GM12878 (cell line): ENCODE measurements at regions not wholly inside any gene's neighbourhood (a gene's known extent, or its start where the extent isn't known, plus 50 kb on each side); places are given as distances from the start of the nearest gene placed in this dataset.

ENCODE experiments used
- ATAC-seq: fragments of 200-7000 bp; cut with Tn5 transposase; 3 replicates; pipeline ENCODE4 v1.9.1; 2020; ENCODE audit warnings: mild to moderate bottlenecking, moderate library complexity
- BruUV-seq: library from RNA; stranded (reverse); fragments of 400-500 nt; replicated peaks from 2 replicates; lab custom pipeline; 2021; lab: Mats Ljungman, UMichigan
- CTCF ChIA-PET: fragments of 300-600 bp; sonication (Branson Sonifier 250); formaldehyde crosslinking; extraction: SDS; loops from one replicate; lab custom pipeline; 2021; ENCODE audit warnings: inconsistent platforms; lab: Yijun Ruan, JAX
- POLR2A ChIA-PET: fragments of 350-600 bp; formaldehyde crosslinking; extraction: SDS; loops from one replicate; lab custom pipeline; 2021; ENCODE audit warnings: inconsistent platforms; lab: Charles Lee
- RAD21 ChIA-PET: fragments of 300-600 bp; sonication (Branson Sonifier 250); formaldehyde crosslinking; loops from one replicate; lab custom pipeline; 2023; ENCODE audit warnings: antibody characterized with exemption; ENCODE audit not compliant: unreplicated experiment; lab: Charles Lee
- SMC1A ChIA-PET: fragments of 300-600 bp; sonication (Branson Sonifier 250); formaldehyde crosslinking; loops from one replicate; lab custom pipeline; 2023; ENCODE audit not compliant: unreplicated experiment, uncharacterized antibody; lab: Charles Lee
- DNase-seq: peaks from one replicate; pipeline ENCODE4 v3.0.0-alpha.2; 2011; ENCODE audit warnings: low read depth, low spot score
- FAIRE-seq: peaks from 3 replicates; lab custom pipeline; 2011; peaks lifted over from hg19 to GRCh38; lab: Jason Lieb, UNC
- H2AFZ ChIP-seq: 2 replicates; pipeline ENCODE4 v1.6.0; 2011; ENCODE audit warnings: low read depth, low read length, control low read depth; ENCODE audit not compliant: control insufficient read depth
- H3K27ac ChIP-seq: 2 replicates; pipeline ENCODE4 v1.5.1; 2011; ENCODE audit warnings: control low read depth; ENCODE audit not compliant: control insufficient read depth, insufficient read depth
- H3K27me3 ChIP-seq, 2 experiments: replicated peaks in 1 of 2; 2 replicates each; pipeline versions ENCODE4 v1.6.0 to v1.6.1; 2011; ENCODE audit warnings: low read length in 1 of 2; ENCODE audit not compliant: control insufficient read depth in 2 of 2, insufficient read depth in 2 of 2
- H3K36me3 ChIP-seq, 2 experiments: 2 replicates each; pipeline ENCODE4 v1.5.1; 2011; ENCODE audit warnings: low read length in 1 of 2; ENCODE audit not compliant: control insufficient read depth in 2 of 2, insufficient read depth in 2 of 2
- H3K4me1 ChIP-seq: 2 replicates; pipeline ENCODE4 v1.6.1; 2011; ENCODE audit warnings: mild to moderate bottlenecking, low read length, moderate library complexity, mixed read lengths; ENCODE audit not compliant: control insufficient read depth, insufficient read depth
- H3K4me2 ChIP-seq: 2 replicates; pipeline ENCODE4 v1.6.0; 2011; ENCODE audit warnings: control low read depth; ENCODE audit not compliant: control insufficient read depth, insufficient read depth
- H3K4me3 ChIP-seq: fragments of 200-600 bp; sonication (generic); 2 replicates; pipeline ENCODE4 v1.5.1; 2016
- H3K79me2 ChIP-seq: 2 replicates; pipeline ENCODE4 v1.6.0; 2011; ENCODE audit warnings: low read length; ENCODE audit not compliant: control insufficient read depth, insufficient read depth
- H3K9ac ChIP-seq: 2 replicates; pipeline ENCODE4 v1.8.0; 2011; ENCODE audit warnings: low read length, control low read depth, mixed read lengths; ENCODE audit not compliant: control insufficient read depth, insufficient read depth
- H3K9me3 ChIP-seq: replicated peaks from 3 replicates; pipeline ENCODE4 v1.5.1; 2011; ENCODE audit warnings: mild to moderate bottlenecking, low read length; ENCODE audit not compliant: control insufficient read depth, insufficient read depth
- H4K20me1 ChIP-seq: 2 replicates; pipeline ENCODE4 v1.6.0; 2011; ENCODE audit not compliant: control insufficient read depth, insufficient read depth
- EZH2 ChIP-seq: IDR thresholded peaks from 2 replicates; pipeline ENCODE4 v1.6.1; 2012; ENCODE audit warnings: low read depth, mild to moderate bottlenecking, control low read depth, inconsistent platforms, low read length, borderline replicate concordance; ENCODE audit not compliant: control insufficient read depth
- GATAD2B ChIP-seq: fragments of 450-650 bp; conservative IDR thresholded peaks from 2 replicates; pipeline ENCODE4 v1.6.1; 2017; ENCODE audit warnings: low read depth, mild to moderate bottlenecking, moderate library complexity
- HDAC2 ChIP-seq: fragments of 200-600 bp; sonication (generic); IDR thresholded peaks from 2 replicates; pipeline ENCODE4 v1.6.1; 2017
- MEF2B ChIP-seq: fragments of 450-650 bp; IDR thresholded peaks from 2 replicates; pipeline ENCODE4 v1.6.1; 2018; ENCODE audit warnings: mild to moderate bottlenecking, moderate library complexity; ENCODE audit not compliant: partially characterized antibody, poor library complexity, severe bottlenecking
- MTA2 ChIP-seq: fragments of 450-650 bp; IDR thresholded peaks from 2 replicates; pipeline ENCODE4 v1.6.1; 2016; ENCODE audit warnings: low read depth, mild to moderate bottlenecking, moderate library complexity
- NR2C1 ChIP-seq: fragments of 450-650 bp; IDR thresholded peaks from 2 replicates; pipeline ENCODE4 v1.6.1; 2017; ENCODE audit warnings: antibody characterized with exemption, mild to moderate bottlenecking, moderate library complexity
- PAX8 ChIP-seq: fragments of 450-650 bp; IDR thresholded peaks from 2 replicates; pipeline ENCODE4 v1.6.1; 2017; ENCODE audit warnings: mild to moderate bottlenecking, moderate library complexity
- TAF1 ChIP-seq: IDR thresholded peaks from 2 replicates; pipeline ENCODE4 v1.6.1; 2011; ENCODE audit warnings: mild to moderate bottlenecking, low read depth, low read length, borderline replicate concordance
- TBL1XR1 ChIP-seq: IDR thresholded peaks from 2 replicates; pipeline ENCODE4 v1.6.1; 2012; ENCODE audit warnings: low read depth, low read length, improper control_type of control experiment
- ZNF217 ChIP-seq: fragments of 450-650 bp; IDR thresholded peaks from 2 replicates; pipeline ENCODE4 v1.6.1; 2017; ENCODE audit warnings: antibody characterized with exemption, mild to moderate bottlenecking
- WGBS: methylation state at CpG from one replicate; pipeline ENCODE4 v1.1.6; 2016; ENCODE audit warnings: low lambda C conversion rate; ENCODE audit not compliant: insufficient replicate concordance, insufficient coverage; ENCODE audit errors: missing lambda C conversion rate; 5-methylcytosine and 5-hydroxymethylcytosine counted together
- in situ Hi-C: fragments of 300-500 bp; cut with MboI; formaldehyde crosslinking; loops from 9 replicates; pipeline ENCODE4 v1.14.3; 2018; ENCODE audit warnings: mixed read lengths
- intact Hi-C: fragments of 100-400 bp; cut with micrococcal nuclease; formaldehyde crosslinking; loops from one replicate; pipeline ENCODE4 v1.14.2; 2022; ENCODE audit not compliant: unreplicated experiment
- TF ChIP-seq, protein P1 (sequence below): fragments of 450-650 bp; IDR thresholded peaks from 2 replicates; pipeline ENCODE4 v1.6.1; 2017; ENCODE audit warnings: low read depth, mild to moderate bottlenecking, moderate library complexity
- TF ChIP-seq, protein P2 (sequence below): fragments of 450-650 bp; IDR thresholded peaks from 2 replicates; pipeline ENCODE4 v1.6.1; 2018; ENCODE audit warnings: borderline replicate concordance, mild to moderate bottlenecking; ENCODE audit not compliant: partially characterized antibody
- TF ChIP-seq, protein P3 (sequence below): IDR thresholded peaks from 2 replicates; pipeline ENCODE4 v1.6.1; 2011; ENCODE audit warnings: borderline replicate concordance, low read depth, mild to moderate bottlenecking, moderate library complexity, low read length; ENCODE audit not compliant: insufficient read depth, poor library complexity, severe bottlenecking
- TF ChIP-seq, protein P4 (sequence below): fragments of 150-350 bp; IDR thresholded peaks from 2 replicates; pipeline ENCODE4 v1.6.1; 2016; ENCODE audit warnings: low read depth, low read length
- TF ChIP-seq, protein P5 (sequence below): fragments of 450-650 bp; IDR thresholded peaks from 2 replicates; pipeline ENCODE4 v1.6.1; 2014; ENCODE audit warnings: mild to moderate bottlenecking

DNA sequence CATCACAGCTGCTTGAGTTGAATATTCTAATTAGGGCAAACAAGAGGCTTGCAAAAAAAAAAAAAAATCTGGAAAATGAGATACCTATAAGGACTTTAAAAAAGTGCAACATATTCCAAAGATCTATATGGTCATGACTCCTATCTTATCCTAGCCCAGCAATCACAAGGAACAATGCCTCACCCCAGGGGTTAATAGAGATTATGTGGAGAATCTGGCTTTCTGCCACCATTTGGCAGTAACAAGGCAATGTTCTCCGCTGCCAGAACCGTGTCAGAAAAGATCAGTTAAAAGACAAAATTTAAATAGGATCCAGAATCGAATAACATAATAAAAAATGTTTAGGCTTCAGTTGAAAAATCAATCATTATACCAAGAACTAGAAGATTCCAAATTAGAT is 1643.2 kb upstream of the PRR20A start:
- no peak overlapping the region for H3K9ac ChIP-seq
- H3K9me3 ChIP-seq: no peaks in the 10 kb centered on the region
- H3K4me3 ChIP-seq: no peak overlapping the region
- no TSS peak for BruUV-seq
- RAD21 ChIA-PET: no interaction called here
- in situ Hi-C loops: no loop called here
- no peaks in the 10 kb centered on the region for H3K27me3 ChIP-seq
- H3K27ac ChIP-seq: no peak overlapping the region
- FAIRE-seq (no peak), ATAC-seq (no peak), DNase-seq (no peak)
- no peaks in the 10 kb centered on the region for H4K20me1 ChIP-seq
- POLR2A ChIA-PET: no interaction called here
- intact Hi-C loops: no loop called here
- SMC1A ChIA-PET: no interaction called here
- no peaks in the 10 kb centered on the region for H3K79me2 ChIP-seq
- H3K36me3 ChIP-seq: no peaks in the 10 kb centered on the region
- H2AFZ ChIP-seq: no peak overlapping the region
- CTCF ChIA-PET: no interaction called here
- no peak overlapping the region for H3K4me2 ChIP-seq
- 2% methylated on average over 3 of the region's 3 CpGs for WGBS
- H3K4me1 ChIP-seq: no peaks in the 10 kb centered on the region
- no peak for TF ChIP-seq EZH2
- no peak for TF ChIP-seq ZNF217
- TF ChIP-seq PAX8: no peak
- TF ChIP-seq, protein P1, sequence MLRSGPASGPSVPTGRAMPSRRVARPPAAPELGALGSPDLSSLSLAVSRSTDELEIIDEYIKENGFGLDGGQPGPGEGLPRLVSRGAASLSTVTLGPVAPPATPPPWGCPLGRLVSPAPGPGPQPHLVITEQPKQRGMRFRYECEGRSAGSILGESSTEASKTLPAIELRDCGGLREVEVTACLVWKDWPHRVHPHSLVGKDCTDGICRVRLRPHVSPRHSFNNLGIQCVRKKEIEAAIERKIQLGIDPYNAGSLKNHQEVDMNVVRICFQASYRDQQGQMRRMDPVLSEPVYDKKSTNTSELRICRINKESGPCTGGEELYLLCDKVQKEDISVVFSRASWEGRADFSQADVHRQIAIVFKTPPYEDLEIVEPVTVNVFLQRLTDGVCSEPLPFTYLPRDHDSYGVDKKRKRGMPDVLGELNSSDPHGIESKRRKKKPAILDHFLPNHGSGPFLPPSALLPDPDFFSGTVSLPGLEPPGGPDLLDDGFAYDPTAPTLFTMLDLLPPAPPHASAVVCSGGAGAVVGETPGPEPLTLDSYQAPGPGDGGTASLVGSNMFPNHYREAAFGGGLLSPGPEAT: no peak
- no peak for TF ChIP-seq TBL1XR1
- TF ChIP-seq, protein P2, sequence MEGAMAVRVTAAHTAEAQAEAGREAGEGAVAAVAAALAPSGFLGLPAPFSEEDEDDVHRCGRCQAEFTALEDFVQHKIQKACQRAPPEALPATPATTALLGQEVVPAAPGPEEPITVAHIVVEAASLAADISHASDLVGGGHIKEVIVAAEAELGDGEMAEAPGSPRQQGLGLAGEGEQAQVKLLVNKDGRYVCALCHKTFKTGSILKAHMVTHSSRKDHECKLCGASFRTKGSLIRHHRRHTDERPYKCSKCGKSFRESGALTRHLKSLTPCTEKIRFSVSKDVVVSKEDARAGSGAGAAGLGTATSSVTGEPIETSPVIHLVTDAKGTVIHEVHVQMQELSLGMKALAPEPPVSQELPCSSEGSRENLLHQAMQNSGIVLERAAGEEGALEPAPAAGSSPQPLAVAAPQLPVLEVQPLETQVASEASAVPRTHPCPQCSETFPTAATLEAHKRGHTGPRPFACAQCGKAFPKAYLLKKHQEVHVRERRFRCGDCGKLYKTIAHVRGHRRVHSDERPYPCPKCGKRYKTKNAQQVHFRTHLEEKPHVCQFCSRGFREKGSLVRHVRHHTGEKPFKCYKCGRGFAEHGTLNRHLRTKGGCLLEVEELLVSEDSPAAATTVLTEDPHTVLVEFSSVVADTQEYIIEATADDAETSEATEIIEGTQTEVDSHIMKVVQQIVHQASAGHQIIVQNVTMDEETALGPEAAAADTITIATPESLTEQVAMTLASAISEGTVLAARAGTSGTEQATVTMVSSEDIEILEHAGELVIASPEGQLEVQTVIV: no peak
- no peak for TF ChIP-seq HDAC2
- no peak for TF ChIP-seq MEF2B
- no peak for TF ChIP-seq NR2C1
- TF ChIP-seq, protein P3, sequence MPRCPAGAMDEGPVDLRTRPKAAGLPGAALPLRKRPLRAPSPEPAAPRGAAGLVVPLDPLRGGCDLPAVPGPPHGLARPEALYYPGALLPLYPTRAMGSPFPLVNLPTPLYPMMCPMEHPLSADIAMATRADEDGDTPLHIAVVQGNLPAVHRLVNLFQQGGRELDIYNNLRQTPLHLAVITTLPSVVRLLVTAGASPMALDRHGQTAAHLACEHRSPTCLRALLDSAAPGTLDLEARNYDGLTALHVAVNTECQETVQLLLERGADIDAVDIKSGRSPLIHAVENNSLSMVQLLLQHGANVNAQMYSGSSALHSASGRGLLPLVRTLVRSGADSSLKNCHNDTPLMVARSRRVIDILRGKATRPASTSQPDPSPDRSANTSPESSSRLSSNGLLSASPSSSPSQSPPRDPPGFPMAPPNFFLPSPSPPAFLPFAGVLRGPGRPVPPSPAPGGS: no peak
- TF ChIP-seq GATAD2B: no peak
- no peak for TF ChIP-seq MTA2
- TF ChIP-seq, protein P4, sequence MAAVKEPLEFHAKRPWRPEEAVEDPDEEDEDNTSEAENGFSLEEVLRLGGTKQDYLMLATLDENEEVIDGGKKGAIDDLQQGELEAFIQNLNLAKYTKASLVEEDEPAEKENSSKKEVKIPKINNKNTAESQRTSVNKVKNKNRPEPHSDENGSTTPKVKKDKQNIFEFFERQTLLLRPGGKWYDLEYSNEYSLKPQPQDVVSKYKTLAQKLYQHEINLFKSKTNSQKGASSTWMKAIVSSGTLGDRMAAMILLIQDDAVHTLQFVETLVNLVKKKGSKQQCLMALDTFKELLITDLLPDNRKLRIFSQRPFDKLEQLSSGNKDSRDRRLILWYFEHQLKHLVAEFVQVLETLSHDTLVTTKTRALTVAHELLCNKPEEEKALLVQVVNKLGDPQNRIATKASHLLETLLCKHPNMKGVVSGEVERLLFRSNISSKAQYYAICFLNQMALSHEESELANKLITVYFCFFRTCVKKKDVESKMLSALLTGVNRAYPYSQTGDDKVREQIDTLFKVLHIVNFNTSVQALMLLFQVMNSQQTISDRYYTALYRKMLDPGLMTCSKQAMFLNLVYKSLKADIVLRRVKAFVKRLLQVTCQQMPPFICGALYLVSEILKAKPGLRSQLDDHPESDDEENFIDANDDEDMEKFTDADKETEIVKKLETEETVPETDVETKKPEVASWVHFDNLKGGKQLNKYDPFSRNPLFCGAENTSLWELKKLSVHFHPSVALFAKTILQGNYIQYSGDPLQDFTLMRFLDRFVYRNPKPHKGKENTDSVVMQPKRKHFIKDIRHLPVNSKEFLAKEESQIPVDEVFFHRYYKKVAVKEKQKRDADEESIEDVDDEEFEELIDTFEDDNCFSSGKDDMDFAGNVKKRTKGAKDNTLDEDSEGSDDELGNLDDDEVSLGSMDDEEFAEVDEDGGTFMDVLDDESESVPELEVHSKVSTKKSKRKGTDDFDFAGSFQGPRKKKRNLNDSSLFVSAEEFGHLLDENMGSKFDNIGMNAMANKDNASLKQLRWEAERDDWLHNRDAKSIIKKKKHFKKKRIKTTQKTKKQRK: no peak
- TF ChIP-seq, protein P5, sequence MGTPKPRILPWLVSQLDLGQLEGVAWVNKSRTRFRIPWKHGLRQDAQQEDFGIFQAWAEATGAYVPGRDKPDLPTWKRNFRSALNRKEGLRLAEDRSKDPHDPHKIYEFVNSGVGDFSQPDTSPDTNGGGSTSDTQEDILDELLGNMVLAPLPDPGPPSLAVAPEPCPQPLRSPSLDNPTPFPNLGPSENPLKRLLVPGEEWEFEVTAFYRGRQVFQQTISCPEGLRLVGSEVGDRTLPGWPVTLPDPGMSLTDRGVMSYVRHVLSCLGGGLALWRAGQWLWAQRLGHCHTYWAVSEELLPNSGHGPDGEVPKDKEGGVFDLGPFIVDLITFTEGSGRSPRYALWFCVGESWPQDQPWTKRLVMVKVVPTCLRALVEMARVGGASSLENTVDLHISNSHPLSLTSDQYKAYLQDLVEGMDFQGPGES: no peak
- no peak for TF ChIP-seq TAF1
